Ovary (tissue), 3 donors: ENCODE measurements at regions not wholly inside any gene's neighbourhood (a gene's known extent, or its start where the extent isn't known, plus 50 kb on each side); places are given as distances from the start of the nearest gene placed in this dataset.
"Not testable (repeated sequence)": the region's sequence is repeated elsewhere in the genome, so short reads cannot be mapped to it uniquely, and the experiment has no call there.

Source experiments
- CTCF ChIP-seq, 3 donors: fragments of 450-650 bp in 2 of 3; fragments of 200-600 bp in 1 of 3; IDR thresholded peaks; one replicate each; pipeline versions ENCODE4 v1.5.1 to v1.8.0; 2016 to 2022; ENCODE audit warnings: antibody characterized with exemption in 3 of 3, mild to moderate bottlenecking in 1 of 3
- POLR2A ChIP-seq: fragments of 450-650 bp; IDR thresholded peaks from one replicate; pipeline ENCODE4 v1.6.1; 2017; ENCODE audit warnings: antibody characterized with exemption, mild to moderate bottlenecking, moderate library complexity
- donor health status: DM: no; HTN: no; CAD: no.

- TF ChIP-seq CTCF (IDR thresholded peaks at IDR 0.05); POLR2A: not testable (repeated sequence)
Observed at GRCh38 chr12:9450127-9450567, 157.6 kb downstream of the KLRB1 start.
